Head of caudate nucleus (tissue), 42 donors: ENCODE measurements at regions not wholly inside any gene's neighbourhood (a gene's known extent, or its start where the extent isn't known, plus 50 kb on each side); places are given as distances from the start of the nearest gene placed in this dataset.
"Not testable (repeated sequence)": the region's sequence is repeated elsewhere in the genome, so short reads cannot be mapped to it uniquely, and the experiment has no call there.

Source experiments
- DNase-seq, 42 donors: peaks; one replicate each; pipeline versions ENCODE4 v3.0.0 to v3.0.0-alpha.2; 2020 to 2021; ENCODE audit warnings: mixed read lengths in 7 of 42
- intact Hi-C: fragments of 100-400 bp; cut with DNase I; formaldehyde crosslinking; loops from one replicate; pipeline ENCODE4 v1.15.0; 2022

- peak in 4 of 42 donors; percentile 8 to 55 (median 36) for DNase-seq
- intact Hi-C loops, result loop anchor here (5.0 kb wide), 1 partner anchor 70 kb away; no protein-coding TSS in a partner anchor
Observed at GRCh38 chr21:20902511-20902910, 95.7 kb upstream of the NCAM2 start.

GRCh38 chr21:20902998-20903397 lies 95.2 kb upstream of the NCAM2 start:
- intact Hi-C loops, result loop anchor here (5.0 kb wide), 1 partner anchor 69 kb away; no protein-coding TSS in a partner anchor
- DNase-seq, result no peak

- intact Hi-C loops, DNase-seq: not testable (repeated sequence)
Observed at GRCh38 chr21:20927555-20927954, 70.7 kb upstream of the NCAM2 start.

GRCh38 chr21:20942523-20942922 lies 55.7 kb upstream of the NCAM2 start:
- no peak for DNase-seq

GRCh38 chr21:20943561-20943997 lies 54.6 kb upstream of the NCAM2 start:
- peak in 31 of 42 donors; percentile 4 to 72 (median 40) for DNase-seq

More at GRCh38 chr21:20942523-20942922, 55.7 kb upstream of the NCAM2 start:
- intact Hi-C loops, result no loop called here

GRCh38 chr21:20944139-20944538 lies 54.1 kb upstream of the NCAM2 start:
- no peak for DNase-seq
- intact Hi-C loops, result no loop called here

More at GRCh38 chr21:20943561-20943997, 54.6 kb upstream of the NCAM2 start:
- intact Hi-C loops, result no loop called here

GRCh38 chr21:20946701-20947100 lies 51.5 kb upstream of the NCAM2 start:
- intact Hi-C loops, result no loop called here
- DNase-seq, result no peak
